ENCODE measurements at regions not wholly inside any gene's neighbourhood (a gene's known extent, or its start where the extent isn't known, plus 50 kb on each side); places are given as distances from the start of the nearest gene placed in this dataset.

GRCh38 chr4:176979416-176979815 is 186.7 kb upstream of the VEGFC start:
- DNase-seq (ENCODE audit: low read depth in 2 of 2), result no peak

DNA sequence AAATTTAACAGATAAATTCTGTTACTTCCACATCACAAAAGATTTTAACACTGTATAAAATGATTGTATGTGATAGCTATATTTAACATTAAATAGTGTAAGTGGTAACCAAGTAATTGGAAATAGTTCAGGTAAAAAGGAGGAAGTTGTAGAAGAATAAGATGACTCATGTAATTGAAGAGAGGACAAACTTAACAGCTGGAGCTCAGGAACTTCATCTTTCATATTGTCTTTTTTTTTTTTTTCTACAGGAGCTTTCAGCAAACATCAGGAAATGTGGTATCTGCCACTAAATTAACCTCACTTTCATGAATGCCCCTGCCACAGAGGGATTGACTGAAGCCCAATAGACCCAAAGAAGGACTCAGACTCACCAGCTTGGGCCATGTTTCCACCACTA is 188.4 kb upstream of the VEGFC start:
- no peak for DNase-seq (ENCODE audit: low read depth in 2 of 2)

DNA sequence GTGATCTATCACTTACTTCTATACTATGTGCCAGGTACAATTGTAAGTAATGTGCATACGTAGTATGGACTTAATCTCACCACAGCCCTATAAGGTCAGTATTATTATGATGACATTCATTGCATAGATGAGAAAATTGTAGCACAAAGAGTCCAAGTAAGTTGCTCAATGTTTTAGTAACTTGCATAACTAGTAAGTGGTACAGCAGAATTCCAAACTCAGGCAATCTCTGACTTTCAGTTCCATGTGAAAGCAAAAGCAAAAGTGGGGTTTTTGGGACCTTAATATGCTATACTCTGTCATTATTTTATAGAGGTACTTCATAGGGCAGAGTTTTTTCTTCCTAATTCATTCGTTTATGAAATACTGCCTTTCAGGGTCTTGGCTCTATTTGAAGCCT is 188.8 kb upstream of the VEGFC start:
- DNase-seq (ENCODE audit: low read depth in 2 of 2), result peak; percentile 11 to 14

DNA sequence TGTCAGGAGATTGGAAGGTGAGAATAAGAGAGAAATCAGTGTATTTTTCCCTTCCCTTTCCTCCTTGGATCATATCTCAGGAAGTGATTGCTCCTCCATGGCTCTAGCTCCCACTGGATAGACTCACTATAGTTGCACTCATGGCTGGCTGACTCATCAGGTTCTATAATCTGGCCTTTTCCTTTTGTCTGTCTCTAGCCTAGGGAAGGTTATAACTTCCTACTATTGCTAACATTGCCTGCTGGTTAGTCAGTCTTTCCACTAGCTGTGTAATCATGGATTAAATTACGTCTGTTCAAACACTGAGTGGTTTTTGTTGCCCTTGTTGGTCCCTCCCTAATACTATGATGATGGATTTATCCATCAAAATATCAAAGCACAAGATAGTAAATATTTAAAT is 195.5 kb upstream of the VEGFC start:
- peak; percentile 81 to 82 for DNase-seq (ENCODE audit: low read depth in 2 of 2)

DNA sequence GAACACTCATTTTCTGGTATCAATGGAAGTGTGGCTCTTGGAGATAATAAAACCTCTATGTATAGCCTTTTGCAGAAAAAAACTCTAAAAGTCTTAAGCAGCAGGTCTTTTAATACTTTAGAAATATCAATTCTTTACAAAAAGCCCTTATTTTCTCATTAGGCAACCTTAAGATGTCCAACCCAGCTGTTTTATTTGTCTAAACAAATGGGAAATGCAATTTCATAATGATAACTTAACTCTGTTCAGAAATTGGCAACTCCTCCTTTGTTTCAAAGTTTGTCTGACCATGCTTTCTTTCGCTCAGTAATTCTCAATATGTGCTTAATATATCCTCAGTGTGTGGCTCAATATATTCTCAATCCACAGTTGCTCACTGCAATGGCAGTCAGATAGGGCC is 196.5 kb upstream of the VEGFC start:
- DNase-seq (ENCODE audit: low read depth in 2 of 2), result no peak

- DNase-seq (ENCODE audit: low read depth in 2 of 2), result no peak
Measured at GRCh38 chr4:176999935-177000543, 207.3 kb upstream of the VEGFC start.

DNA sequence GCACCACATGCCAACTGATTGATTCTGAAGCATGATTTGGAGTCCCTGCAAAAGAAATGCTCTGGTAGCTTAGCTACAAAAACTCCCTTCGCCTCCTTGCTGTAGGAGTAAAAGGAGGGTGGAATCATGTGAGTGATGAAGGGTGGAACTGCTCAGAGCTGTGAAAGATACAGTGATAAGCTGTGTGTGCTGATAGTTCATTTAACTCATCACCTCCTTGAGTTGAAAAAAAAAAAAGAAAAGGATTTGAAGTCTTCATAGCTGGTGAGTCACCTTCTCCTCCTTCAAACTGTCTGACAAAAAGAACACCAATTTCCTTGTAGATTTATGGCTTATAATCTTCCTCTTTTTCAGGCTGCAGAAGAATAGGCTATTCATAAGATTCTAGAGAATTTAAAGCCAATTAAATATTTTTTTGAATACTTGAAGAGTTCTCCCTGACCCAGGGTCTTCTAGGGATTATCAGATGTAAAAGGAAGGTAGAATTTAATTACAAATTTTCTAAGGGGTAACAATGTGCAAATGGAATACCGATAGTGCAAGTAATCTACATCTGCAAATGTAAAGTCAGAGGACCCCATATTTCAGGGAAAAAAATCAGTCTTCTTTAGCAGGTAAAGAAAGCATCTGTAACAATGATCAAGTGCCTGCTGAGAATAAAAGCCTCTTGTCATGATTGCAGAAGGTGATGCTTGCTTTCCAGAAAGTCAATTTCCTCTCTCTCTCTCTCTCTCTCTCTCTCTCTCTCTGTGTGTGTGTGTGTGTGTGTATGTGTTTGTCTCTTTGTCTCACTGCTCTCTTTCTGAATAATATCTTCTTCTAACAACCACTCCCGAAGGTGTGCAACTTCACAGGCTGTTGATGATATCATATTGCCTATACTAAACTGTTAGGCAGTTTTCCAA is 208.8 kb upstream of the VEGFC start:
- no peak for DNase-seq (ENCODE audit: low read depth in 2 of 2)

DNA sequence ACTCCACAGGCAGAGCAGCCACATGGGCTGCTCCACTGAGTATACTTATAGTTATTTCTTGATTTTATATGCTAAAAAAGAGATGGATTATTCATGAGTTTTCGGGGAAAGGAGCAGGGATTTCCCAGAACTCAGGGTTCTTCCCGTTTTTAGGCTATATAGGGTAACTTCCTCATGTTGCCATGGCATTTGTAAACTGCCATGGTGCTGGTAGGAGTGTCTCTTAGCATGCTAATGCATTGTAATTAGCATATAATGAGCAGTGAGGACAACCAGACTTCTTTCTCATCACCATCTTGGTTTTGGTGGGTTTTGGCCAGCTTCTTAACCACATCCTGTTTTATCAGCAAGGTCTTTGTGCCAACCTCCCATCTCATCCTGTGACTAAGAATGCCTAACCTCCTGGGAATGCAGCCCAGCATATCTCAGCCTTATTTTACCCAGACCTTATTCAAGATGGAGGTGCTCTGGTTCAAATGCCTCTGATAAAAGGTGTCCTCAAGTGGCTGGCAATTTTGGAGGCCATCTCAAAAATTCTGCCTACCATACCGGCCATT is 213.0 kb upstream of the VEGFC start:
- no peak for DNase-seq (ENCODE audit: low read depth in 2 of 2)

DNA sequence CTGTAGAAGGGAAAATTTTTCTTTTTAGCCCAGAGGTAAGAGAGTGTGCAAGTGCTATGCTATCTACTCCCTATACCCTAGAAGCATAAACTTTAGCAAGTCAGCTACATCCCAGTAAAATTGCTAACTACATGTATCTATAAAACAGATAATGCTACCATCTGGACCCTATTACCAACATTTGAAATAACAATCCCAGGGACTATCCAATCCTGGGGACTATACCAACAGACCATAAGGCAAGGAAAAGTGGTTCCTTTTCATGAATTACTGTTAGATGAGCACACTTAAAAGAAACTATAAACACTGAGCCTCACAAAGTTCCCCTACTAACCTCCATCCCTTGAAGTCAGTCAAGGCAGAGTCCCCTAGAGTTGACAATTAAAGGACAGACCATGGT is 213.6 kb upstream of the VEGFC start:
- DNase-seq (ENCODE audit: low read depth in 2 of 2), result no peak

DNA sequence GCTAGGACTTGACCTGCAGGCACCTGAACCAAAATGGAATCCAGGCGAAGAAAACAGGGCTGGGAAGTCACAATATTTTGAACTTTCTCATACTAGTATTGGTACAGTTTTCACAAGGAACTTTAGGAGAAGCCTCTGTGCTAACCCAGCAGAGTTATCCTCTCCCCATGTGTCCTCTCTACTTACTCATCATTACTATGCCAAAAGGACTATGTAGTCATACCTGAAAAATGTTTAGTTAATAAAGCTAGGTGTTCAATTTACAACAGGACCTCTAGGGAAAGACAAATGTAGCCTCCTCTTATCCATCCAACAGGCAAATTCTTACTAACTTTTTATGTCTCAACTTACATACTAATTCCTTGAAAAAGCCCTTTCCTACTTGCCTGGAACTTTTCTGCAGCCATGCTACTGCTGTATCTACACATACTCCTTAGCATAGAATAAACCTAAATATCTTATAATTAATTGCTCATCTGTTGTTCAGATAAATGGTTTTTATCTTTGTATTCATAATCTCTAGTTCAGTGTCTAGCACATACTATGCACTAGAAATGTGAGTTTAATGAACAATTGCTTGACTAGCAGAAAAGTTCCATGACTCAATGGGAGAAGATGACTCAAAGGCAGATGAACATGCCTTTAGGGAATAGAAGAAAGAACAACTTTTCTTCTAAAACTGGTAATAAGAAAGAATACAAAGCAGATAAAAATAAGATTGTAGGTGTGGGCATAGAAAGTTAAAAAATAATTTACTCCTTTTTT is 215.5 kb upstream of the VEGFC start:
- no peak for DNase-seq (ENCODE audit: low read depth in 2 of 2)

DNA sequence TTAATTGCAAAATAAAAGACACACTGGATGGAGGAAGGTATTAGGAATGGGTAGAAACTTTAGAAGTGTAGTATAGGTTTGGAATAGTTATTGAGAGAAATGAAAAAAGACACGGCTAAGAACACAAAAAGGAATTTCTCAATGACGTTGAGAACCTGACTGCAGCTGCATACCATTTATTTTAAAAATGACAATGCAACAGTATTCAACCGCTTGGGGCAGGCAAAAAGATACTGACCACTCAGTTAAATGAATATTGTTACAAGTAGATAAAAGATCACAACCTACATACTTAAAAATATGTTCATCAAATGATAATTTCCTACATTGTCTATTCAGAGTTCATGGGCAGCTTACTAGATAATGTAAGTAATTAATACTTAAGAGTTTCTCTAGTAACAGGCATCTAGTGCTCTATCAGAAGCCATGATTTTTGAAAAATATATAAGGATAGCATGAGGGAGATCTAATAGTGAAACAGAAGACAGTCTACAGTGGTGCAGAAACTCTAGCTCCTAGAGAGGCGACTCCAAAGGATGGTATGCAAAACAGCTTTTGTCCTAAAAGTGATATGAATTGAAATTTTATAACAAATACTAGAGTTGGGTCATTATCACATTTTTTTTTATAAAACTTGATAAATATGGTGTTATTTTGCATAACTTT is 216.2 kb upstream of the VEGFC start:
- no peak for DNase-seq (ENCODE audit: low read depth in 2 of 2)

- DNase-seq (ENCODE audit: low read depth in 2 of 2), result no peak
Measured at GRCh38 chr4:177010418-177010817, 217.7 kb upstream of the VEGFC start.

DNA sequence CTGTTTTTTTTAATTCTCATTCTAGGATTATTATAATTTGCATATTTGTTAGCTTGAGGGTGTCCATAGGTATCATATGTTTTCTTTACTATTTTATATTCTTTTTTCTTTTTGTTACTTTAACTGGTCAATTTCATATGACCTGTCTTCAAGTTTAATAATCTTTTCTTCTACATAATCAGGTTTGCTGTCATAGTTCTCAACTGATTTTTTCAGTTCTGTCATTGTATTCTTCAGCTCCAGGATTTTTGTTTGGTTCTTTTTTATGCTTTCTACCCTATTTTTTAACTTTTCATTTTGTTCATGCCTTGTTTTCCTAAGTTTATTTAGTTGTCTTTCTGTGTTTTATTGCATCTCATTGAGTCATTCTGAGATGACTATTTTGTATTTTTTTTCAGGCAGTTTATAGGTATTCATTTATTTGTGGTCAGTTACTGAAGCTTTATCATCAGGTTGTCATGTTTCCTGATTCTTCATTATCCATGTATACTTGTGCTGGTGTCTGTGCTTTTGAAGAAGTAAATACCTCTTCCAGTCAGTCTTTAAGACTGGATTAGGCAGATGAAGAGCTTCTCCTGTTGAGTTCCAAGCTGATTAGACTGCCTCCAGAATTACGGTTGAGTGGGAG is 220.3 kb upstream of the VEGFC start:
- DNase-seq (ENCODE audit: low read depth in 2 of 2), result no peak

DNA sequence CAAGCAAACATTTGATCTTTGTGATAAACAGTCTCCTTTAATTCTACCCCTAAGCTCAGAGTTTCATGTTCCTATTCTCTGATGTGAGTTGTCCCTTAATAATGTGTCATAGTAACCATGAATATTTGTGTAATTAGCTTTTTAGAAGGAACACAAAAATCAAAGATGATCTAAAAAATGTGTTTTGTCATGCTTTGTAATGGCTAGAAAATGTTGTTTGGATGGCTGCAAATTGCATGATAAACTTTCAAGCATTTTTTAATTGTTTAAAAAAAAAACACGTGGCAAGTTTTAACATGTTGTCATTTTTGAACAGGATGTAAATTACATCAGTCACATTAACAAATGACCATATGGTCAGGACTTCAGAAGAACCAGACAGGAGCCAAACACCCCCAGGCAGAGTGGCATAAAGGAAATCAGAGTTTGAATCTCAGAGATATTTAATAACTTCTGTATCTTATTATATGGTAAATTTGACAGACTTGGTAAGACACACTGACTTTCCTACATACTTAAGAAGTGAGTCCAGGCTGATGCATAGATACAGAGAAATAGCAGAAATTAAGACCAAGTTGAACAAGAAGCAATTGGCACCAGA is 223.9 kb upstream of the VEGFC start:
- no peak for DNase-seq (ENCODE audit: low read depth in 2 of 2)

DNA sequence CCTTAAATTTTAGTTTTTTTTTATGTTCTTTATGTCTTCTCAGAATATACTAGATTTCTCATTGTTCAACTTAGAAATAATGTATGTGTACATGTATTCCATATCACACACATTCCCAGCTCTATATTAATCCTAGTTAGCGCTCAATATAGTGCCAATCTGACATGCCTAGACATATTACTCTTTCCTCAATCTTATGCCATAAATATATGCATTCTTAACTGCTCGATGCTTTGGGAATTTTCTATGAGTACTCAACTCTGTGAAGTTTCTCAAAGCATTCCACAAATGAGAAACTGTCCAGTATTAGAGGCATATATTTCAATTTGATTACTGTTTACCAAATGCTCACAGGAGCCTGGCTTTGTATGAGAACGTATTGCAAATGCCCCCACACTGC is 231.2 kb upstream of the VEGFC start:
- DNase-seq (ENCODE audit: low read depth in 2 of 2), result no peak

GRCh38 chr4:177032341-177032740 is 239.6 kb upstream of the VEGFC start:
- DNase-seq (ENCODE audit: low read depth in 2 of 2), result no peak

DNA sequence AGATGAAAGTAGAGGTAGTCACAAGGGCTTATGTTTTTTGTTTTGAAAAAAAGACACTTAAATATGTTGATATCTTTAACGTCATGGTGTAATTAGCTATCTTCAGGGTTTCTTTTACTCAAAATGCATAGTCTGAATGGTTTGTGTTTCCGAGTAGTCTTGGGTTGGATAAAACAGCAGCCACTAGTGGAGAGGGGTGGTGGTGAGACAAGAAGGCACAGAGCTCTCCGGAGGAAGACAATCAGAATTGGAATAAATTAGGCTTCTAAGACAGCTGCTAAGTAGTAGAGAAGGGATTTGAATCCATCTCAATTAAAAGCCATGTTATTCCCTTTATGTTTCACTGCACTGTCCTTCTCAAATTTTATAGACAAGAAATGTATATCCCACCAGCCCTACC is 240.4 kb upstream of the VEGFC start:
- no peak for DNase-seq (ENCODE audit: low read depth in 2 of 2)

GRCh38 chr4:177033632-177034031 is 240.9 kb upstream of the VEGFC start:
- no peak for DNase-seq (ENCODE audit: low read depth in 2 of 2)

- DNase-seq (ENCODE audit: low read depth in 2 of 2), result no peak
Measured at GRCh38 chr4:177041356-177041755, 248.6 kb upstream of the VEGFC start.

GRCh38 chr4:177047070-177047850 is 254.5 kb upstream of the VEGFC start:
- DNase-seq (ENCODE audit: low read depth in 2 of 2), result peak; percentile 44 to 50
